ENCODE measurements at regions not wholly inside any gene's neighbourhood (a gene's known extent, or its start where the extent isn't known, plus 50 kb on each side); places are given as distances from the start of the nearest gene placed in this dataset.

DNA sequence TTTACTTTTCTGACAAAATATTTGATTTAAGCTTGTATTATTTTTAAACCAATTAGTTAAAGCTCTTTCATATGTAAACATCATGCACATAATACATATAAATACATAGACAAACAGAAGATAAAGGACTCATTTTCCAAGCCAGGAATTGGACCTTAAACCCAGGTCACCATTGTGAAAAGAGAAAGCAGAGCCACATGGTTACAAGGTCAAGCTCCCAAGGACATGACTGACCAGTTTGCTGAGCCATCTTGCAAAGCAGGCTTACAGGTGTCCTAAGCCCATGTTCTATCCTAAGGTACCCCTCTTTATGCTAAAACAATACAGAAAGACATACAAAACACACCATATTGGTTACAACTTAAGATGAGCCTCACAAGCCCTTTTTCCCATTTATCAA, 50.5 kb upstream of the DNAJC19 start:
- FAIRE-seq (no peak), DNase-seq (ENCODE audit: low read depth) (no peak)
- Histone ChIP-seq H3K36me3 (ENCODE audit: control insufficient read depth, insufficient read depth, low read length) (no peaks in the 10 kb centered on the region), H3K27me3 (ENCODE audit: control insufficient read depth, insufficient read depth, low read length) (no peaks in the 10 kb centered on the region), H3K4me3 (ENCODE audit: low read depth, low read length) (no peak overlapping the region)
- TF ChIP-seq, protein P1, sequence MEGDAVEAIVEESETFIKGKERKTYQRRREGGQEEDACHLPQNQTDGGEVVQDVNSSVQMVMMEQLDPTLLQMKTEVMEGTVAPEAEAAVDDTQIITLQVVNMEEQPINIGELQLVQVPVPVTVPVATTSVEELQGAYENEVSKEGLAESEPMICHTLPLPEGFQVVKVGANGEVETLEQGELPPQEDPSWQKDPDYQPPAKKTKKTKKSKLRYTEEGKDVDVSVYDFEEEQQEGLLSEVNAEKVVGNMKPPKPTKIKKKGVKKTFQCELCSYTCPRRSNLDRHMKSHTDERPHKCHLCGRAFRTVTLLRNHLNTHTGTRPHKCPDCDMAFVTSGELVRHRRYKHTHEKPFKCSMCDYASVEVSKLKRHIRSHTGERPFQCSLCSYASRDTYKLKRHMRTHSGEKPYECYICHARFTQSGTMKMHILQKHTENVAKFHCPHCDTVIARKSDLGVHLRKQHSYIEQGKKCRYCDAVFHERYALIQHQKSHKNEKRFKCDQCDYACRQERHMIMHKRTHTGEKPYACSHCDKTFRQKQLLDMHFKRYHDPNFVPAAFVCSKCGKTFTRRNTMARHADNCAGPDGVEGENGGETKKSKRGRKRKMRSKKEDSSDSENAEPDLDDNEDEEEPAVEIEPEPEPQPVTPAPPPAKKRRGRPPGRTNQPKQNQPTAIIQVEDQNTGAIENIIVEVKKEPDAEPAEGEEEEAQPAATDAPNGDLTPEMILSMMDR (IDR thresholded peaks at IDR 0.05; ENCODE audit: insufficient read depth, low read length, severe bottlenecking): no peak

Measured in bronchial epithelial cell (primary cell).